SK-N-SH treated with all-trans-retinoic acid at 6 μM for 48 hours (cell line): ENCODE measurements at regions not wholly inside any gene's neighbourhood (a gene's known extent, or its start where the extent isn't known, plus 50 kb on each side); places are given as distances from the start of the nearest gene placed in this dataset.

Experiments
- ATAC-seq: fragments of 200-7000 bp; cut with Tn5 transposase; 3 replicates; pipeline ENCODE4 v1.9.1; 2020; ENCODE audit warnings: mild to moderate bottlenecking, moderate library complexity
- ARNTL ChIP-seq: fragments of 450-650 bp; formaldehyde crosslinking; IDR thresholded peaks from 2 replicates; pipeline ENCODE4 v1.5.0; 2020; ENCODE audit warnings: low read depth, mild to moderate bottlenecking, moderate library complexity, borderline replicate concordance
- BACH2 ChIP-seq: fragments of 250-450 bp; sonication (Bioruptor Pico); IDR thresholded peaks from 2 replicates; pipeline ENCODE4 v1.9.0; 2021; ENCODE audit warnings: mild to moderate bottlenecking, borderline replicate concordance
- CREB5 ChIP-seq: fragments of 250-450 bp; sonication (Bioruptor Pico); IDR thresholded peaks from 2 replicates; pipeline ENCODE4 v1.5.1; 2020; ENCODE audit warnings: low read depth, mild to moderate bottlenecking, moderate library complexity
- CSDC2 ChIP-seq: fragments of 250-450 bp; sonication (Bioruptor Pico); IDR thresholded peaks from 2 replicates; pipeline ENCODE4 v1.5.0; 2020; ENCODE audit warnings: mild to moderate bottlenecking, moderate library complexity
- CSRNP3 ChIP-seq: fragments of 250-450 bp; sonication (Bioruptor Pico); IDR thresholded peaks from 2 replicates; pipeline ENCODE4 v1.5.1; 2021; ENCODE audit warnings: mild to moderate bottlenecking, moderate library complexity
- ESRRG ChIP-seq: fragments of 250-450 bp; sonication (Bioruptor Pico); IDR thresholded peaks from 2 replicates; pipeline ENCODE4 v1.6.1; 2021; ENCODE audit warnings: mild to moderate bottlenecking
- GLIS3 ChIP-seq: fragments of 250-450 bp; sonication (Bioruptor Pico); IDR thresholded peaks from 2 replicates; pipeline ENCODE4 v1.5.0; 2020; ENCODE audit warnings: mild to moderate bottlenecking, moderate library complexity
- ISL1 ChIP-seq: fragments of 250-450 bp; sonication (Bioruptor Pico); IDR thresholded peaks from 2 replicates; pipeline ENCODE4 v2.1.2; 2022; ENCODE audit warnings: mild to moderate bottlenecking, moderate library complexity
- OSR1 ChIP-seq: fragments of 250-450 bp; sonication (Bioruptor Pico); IDR thresholded peaks from 2 replicates; pipeline ENCODE4 v1.8.0; 2022; ENCODE audit warnings: moderate library complexity, mild to moderate bottlenecking, inconsistent platforms
- POU6F1 ChIP-seq: fragments of 250-450 bp; sonication (Bioruptor Pico); IDR thresholded peaks from 2 replicates; pipeline ENCODE4 v1.8.0; 2021; ENCODE audit warnings: low read depth, mild to moderate bottlenecking, moderate library complexity, borderline replicate concordance
- SNAI2 ChIP-seq: fragments of 250-450 bp; sonication (Bioruptor Pico); IDR thresholded peaks from 2 replicates; pipeline ENCODE4 v1.5.0; 2020; ENCODE audit warnings: mild to moderate bottlenecking, moderate library complexity
- TOX ChIP-seq: fragments of 250-450 bp; sonication (Bioruptor Pico); IDR thresholded peaks from 2 replicates; pipeline ENCODE4 v1.8.0; 2021; ENCODE audit warnings: mild to moderate bottlenecking, moderate library complexity, borderline replicate concordance
- TSHZ2 ChIP-seq: fragments of 250-450 bp; sonication (Bioruptor Pico); IDR thresholded peaks from 2 replicates; pipeline ENCODE4 v1.5.0; 2020; ENCODE audit warnings: mild to moderate bottlenecking, moderate library complexity
- ZC3H10 ChIP-seq: fragments of 250-450 bp; sonication (Bioruptor Pico); IDR thresholded peaks from 2 replicates; pipeline ENCODE4 v1.5.1; 2021; ENCODE audit warnings: mild to moderate bottlenecking, moderate library complexity
- ZFP3 ChIP-seq: fragments of 250-450 bp; sonication (Bioruptor Pico); IDR thresholded peaks from 2 replicates; pipeline ENCODE4 v1.5.0; 2020; ENCODE audit warnings: mild to moderate bottlenecking, moderate library complexity
- ZFP30 ChIP-seq: fragments of 450-650 bp; formaldehyde crosslinking; IDR thresholded peaks from 2 replicates; pipeline ENCODE4 v1.5.0; 2022; ENCODE audit warnings: mild to moderate bottlenecking, moderate library complexity
- ZNF565 ChIP-seq: fragments of 450-650 bp; formaldehyde crosslinking; conservative IDR thresholded peaks from 2 replicates; pipeline ENCODE4 v1.5.0; 2020; ENCODE audit warnings: low read depth, mild to moderate bottlenecking, moderate library complexity
- ZNF70 ChIP-seq: fragments of 450-650 bp; formaldehyde crosslinking; IDR thresholded peaks from 2 replicates; pipeline ENCODE4 v1.5.0; 2020; ENCODE audit warnings: mild to moderate bottlenecking, moderate library complexity
- ZNF8 ChIP-seq: fragments of 450-650 bp; formaldehyde crosslinking; IDR thresholded peaks from 2 replicates; pipeline ENCODE4 v1.5.0; 2020; ENCODE audit warnings: mild to moderate bottlenecking, moderate library complexity

GRCh38 chr5:3844266-3844665 is 248.6 kb downstream of the IRX1 start:
- TF ChIP-seq TSHZ2 (CRISPR knock-in tag): no peak
- TF ChIP-seq ZNF565 (CRISPR knock-in tag): no peak
- no peak for TF ChIP-seq ZNF70
- no peak for TF ChIP-seq SNAI2 (CRISPR knock-in tag)
- no peak for TF ChIP-seq ARNTL (CRISPR knock-in tag)
- no peak for TF ChIP-seq TOX (CRISPR knock-in tag)
- TF ChIP-seq ZFP3 (CRISPR knock-in tag): no peak
- no peak for TF ChIP-seq ISL1 (CRISPR knock-in tag)

GRCh38 chr5:3845230-3845629 is 249.6 kb downstream of the IRX1 start:
- TF ChIP-seq ESRRG (CRISPR knock-in tag) (no peak), CSDC2 (CRISPR knock-in tag) (no peak), ZNF565 (CRISPR knock-in tag) (no peak)
- ATAC-seq: no peak

More at GRCh38 chr5:3844266-3844665, 248.6 kb downstream of the IRX1 start:
- no peak for ATAC-seq

GRCh38 chr5:3852161-3852916 is 256.7 kb downstream of the IRX1 start:
- no peak for ATAC-seq
- no peak for TF ChIP-seq ESRRG (CRISPR knock-in tag)
- no peak for TF ChIP-seq ZNF8 (CRISPR knock-in tag)
- TF ChIP-seq CSRNP3 (CRISPR knock-in tag): no peak
- no peak for TF ChIP-seq ARNTL (CRISPR knock-in tag)
- no peak for TF ChIP-seq TSHZ2 (CRISPR knock-in tag)
- no peak for TF ChIP-seq GLIS3 (CRISPR knock-in tag)
- no peak for TF ChIP-seq CREB5 (CRISPR knock-in tag)
- no peak for TF ChIP-seq POU6F1 (CRISPR knock-in tag)
- TF ChIP-seq BACH2 (CRISPR knock-in tag): no peak
- TF ChIP-seq ZC3H10: no peak
- TF ChIP-seq ZNF70: no peak
- TF ChIP-seq TOX (CRISPR knock-in tag): no peak
- no peak for TF ChIP-seq ISL1 (CRISPR knock-in tag)
- no peak for TF ChIP-seq ZFP30 (CRISPR knock-in tag)
- TF ChIP-seq OSR1 (CRISPR knock-in tag): no peak
- no peak for TF ChIP-seq SNAI2 (CRISPR knock-in tag)
- no peak for TF ChIP-seq ZNF565 (CRISPR knock-in tag)
- TF ChIP-seq ZFP3 (CRISPR knock-in tag): no peak
